GM23338 (cell line): ENCODE measurements at regions not wholly inside any gene's neighbourhood (a gene's known extent, or its start where the extent isn't known, plus 50 kb on each side); places are given as distances from the start of the nearest gene placed in this dataset.
"Not testable (repeated sequence)": the region's sequence is repeated elsewhere in the genome, so short reads cannot be mapped to it uniquely, and the experiment has no call there.

Source experiments
- CTCF ChIP-seq, 2 experiments: fragments of 200-600 bp in 1 of 2; sonication (generic) in 1 of 2; conservative IDR thresholded peaks; 2 replicates each; pipeline versions ENCODE4 v1.5.1 to v1.6.1; 2016 to 2017; ENCODE audit warnings: antibody characterized with exemption in 2 of 2, low read depth in 2 of 2, mild to moderate bottlenecking in 2 of 2, moderate library complexity in 1 of 2
- ETS1 ChIP-seq: IDR thresholded peaks from 2 replicates; pipeline ENCODE4 v1.6.1; 2016; ENCODE audit warnings: antibody characterized with exemption
- EZH2 ChIP-seq: fragments of 200-600 bp; sonication (generic); IDR thresholded peaks from one replicate; pipeline ENCODE4 v1.8.0; 2017; ENCODE audit warnings: antibody characterized with exemption, mild to moderate bottlenecking, low read depth; ENCODE audit not compliant: unreplicated experiment
- EZH2phosphoT487 ChIP-seq: fragments of 200-600 bp; sonication (generic); IDR thresholded peaks from one replicate; pipeline ENCODE4 v1.8.1; 2018; ENCODE audit warnings: antibody characterized with exemption; ENCODE audit not compliant: unreplicated experiment
- JUNB ChIP-seq: IDR thresholded peaks from one replicate; pipeline ENCODE4 v1.6.1; 2016; ENCODE audit warnings: antibody characterized with exemption; ENCODE audit not compliant: unreplicated experiment
- POLR2AphosphoS5 ChIP-seq: IDR thresholded peaks from 2 replicates; pipeline ENCODE4 v1.6.1; 2016; ENCODE audit warnings: antibody characterized with exemption, low read depth
- REST ChIP-seq: IDR thresholded peaks from one replicate; pipeline ENCODE4 v1.6.1; 2018; ENCODE audit warnings: antibody characterized with exemption; ENCODE audit not compliant: unreplicated experiment
- STAT1 ChIP-seq: IDR thresholded peaks from one replicate; pipeline ENCODE4 v1.6.1; 2016; ENCODE audit warnings: antibody characterized with exemption; ENCODE audit not compliant: unreplicated experiment

GRCh38 chr22:11034660-11034987, 4493.4 kb upstream of the OR11H1 start:
- TF ChIP-seq CTCF (conservative IDR thresholded peaks at IDR 0.05; ENCODE audit: low read depth in 2 of 2); REST; EZH2phosphoT487; POLR2AphosphoS5; EZH2; ETS1; JUNB; STAT1: not testable (repeated sequence)
